Activated naive CD8-positive, alpha-beta T cell treated with anti-CD3 and anti-CD28 coated beads, Interleukin-2, amount 50 U/mL, for 16 hours (primary cell): ENCODE measurements at regions not wholly inside any gene's neighbourhood (a gene's known extent, or its start where the extent isn't known, plus 50 kb on each side); places are given as distances from the start of the nearest gene placed in this dataset.

Experiments
- DNase-seq: peaks from one replicate; pipeline ENCODE4 v3.0.0-alpha.2; 2020; ENCODE audit warnings: low read depth, low spot score

DNA sequence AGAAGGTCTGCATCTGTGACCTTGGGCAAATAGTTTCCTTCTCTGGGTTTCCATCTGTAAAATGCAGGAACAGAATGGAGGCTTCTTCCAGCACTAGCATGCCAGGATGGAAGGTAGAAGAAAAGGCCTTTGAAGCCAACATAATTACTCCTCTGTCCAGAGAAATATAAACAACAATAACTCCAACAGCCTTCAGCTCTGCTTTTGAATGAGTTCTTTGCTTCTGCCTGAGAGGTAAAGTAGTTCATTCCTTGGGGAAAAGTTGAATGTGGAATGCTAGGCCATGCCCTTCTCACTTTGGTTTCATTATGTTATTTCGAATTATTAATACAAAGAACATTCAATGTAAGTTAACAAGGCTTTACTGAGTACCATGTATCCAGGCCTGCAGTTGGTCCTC is 61.2 kb upstream of the BLID start:
- no peak for DNase-seq

GRCh38 chr11:122176651-122177050 is 60.6 kb upstream of the BLID start:
- no peak for DNase-seq

DNA sequence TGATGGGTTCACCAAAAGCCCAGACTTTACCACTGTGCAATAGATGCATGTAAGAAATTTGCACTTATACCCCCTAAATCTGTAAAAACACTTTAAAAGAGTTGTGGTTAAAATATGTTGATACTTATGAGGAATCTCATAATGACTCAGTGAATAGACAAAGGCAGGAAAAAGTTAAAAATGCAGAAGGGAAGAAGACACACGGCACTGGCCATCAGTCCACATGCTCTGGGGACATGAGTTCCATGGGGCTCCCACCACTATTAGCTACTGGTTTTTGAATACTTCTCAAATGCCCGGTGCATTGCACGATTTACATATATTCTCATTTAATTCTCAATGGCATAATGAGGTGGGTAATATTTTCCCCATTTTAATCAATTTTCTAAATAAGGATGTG is 59.3 kb upstream of the BLID start:
- DNase-seq: no peak

GRCh38 chr11:122173587-122173986 is 57.6 kb upstream of the BLID start:
- DNase-seq: no peak

GRCh38 chr11:122173074-122173450 is 57.0 kb upstream of the BLID start:
- DNase-seq: no peak

GRCh38 chr11:122172352-122173073 is 56.5 kb upstream of the BLID start:
- DNase-seq: no peak

DNA sequence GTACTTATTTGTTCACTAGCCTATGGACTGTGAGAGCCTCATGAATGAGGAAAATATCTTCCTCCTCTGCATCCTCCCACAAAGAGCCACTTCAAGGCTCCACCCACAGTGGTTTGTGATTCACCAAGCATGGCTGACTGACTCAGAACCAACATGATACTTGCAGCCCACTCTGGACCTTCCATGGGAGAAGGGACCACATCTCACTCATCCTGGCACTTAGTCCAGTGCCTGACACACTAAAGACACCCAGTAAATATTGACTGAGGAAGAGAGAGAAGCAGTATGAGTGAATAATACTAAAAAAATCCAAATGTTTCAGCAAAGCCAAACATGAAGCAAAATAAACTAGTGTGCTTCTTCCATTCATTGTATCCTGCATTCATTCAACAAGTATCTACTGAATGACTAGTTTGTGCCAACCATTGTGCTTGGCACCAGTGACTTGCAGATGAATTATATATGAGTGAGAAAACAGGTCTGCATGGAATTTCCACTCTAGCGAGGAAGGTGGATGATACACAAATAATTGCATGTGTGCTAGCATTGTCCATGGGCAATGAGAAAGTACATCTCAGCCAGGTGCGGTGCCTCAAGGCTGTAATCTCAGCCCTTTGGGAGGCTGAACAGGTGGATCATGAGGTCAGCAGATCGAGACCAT is 54.9 kb upstream of the BLID start:
- no peak for DNase-seq

DNA sequence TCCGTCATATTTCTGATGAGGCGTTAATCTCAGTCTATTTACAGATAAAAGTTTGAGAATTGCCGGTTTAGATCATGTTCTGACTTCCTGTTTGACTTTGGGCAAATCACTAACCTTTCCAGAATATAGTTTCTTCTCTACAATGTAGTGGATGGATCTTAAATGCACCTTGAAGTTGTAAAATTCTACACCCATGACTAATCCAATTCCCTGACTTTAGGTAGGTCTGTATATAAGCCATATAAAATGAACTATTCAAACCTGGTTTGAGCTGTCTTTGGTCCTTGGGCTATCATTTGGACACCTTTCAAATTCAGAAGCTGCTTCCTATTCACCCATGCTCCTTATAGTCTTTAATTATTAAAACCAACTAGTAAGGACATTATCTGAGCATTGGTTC is 52.2 kb upstream of the BLID start:
- DNase-seq: no peak

DNA sequence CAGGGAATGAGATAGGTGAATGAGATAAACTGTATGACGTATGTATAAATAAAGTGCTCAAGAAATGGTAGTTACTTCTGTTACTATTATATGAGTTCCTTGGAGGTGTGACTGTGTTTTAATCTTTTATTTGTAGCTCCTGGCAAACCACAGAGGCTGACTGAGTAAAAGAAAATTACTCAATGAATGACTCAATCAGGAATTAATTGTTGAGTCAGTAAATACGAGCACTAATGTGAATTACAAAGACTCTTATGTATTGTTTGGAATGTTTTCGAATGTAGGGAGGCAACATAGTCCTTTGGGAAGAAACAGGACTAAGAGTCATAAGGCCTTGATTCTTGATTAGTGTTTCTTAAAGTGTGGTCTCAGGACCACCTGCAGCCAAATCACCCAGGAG is 51.1 kb upstream of the BLID start:
- no peak for DNase-seq

GRCh38 chr11:122165607-122166371 is 49.8 kb upstream of the BLID start:
- DNase-seq: no peak
